ENCODE measurements at regions not wholly inside any gene's neighbourhood (a gene's known extent, or its start where the extent isn't known, plus 50 kb on each side); places are given as distances from the start of the nearest gene placed in this dataset.

- DNase-seq (ENCODE audit: insufficient read length, low spot score) (no peak), FAIRE-seq (no peak)
- TF ChIP-seq POLR2A (IDR thresholded peaks at IDR 0.05; ENCODE audit: low read depth, low read length) = no peak
These were observed 72.8 kb upstream of the MC4R start for GRCh38 chr18:60445341-60445740.

DNA sequence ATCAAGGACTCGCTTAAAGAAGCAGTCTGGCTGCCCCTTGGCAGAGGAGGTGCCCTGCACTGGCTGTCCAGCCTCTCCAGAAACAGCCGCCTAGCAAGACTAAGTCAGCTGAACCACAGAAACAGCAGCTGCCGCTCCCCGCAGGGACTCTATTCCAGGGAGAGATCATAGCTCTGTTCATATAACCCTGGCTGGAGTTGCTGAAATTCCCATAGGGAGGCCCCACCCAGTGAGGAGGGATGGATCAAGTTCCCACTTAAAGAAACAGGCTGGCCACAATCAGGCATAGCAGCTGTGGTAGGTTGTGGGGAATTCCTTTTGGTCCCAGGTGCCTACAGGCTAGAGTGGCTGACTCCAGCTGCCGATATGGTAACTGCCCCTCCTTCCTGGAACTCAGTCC, 74.2 kb upstream of the MC4R start:
- FAIRE-seq (no peak), DNase-seq (ENCODE audit: insufficient read length, low spot score) (no peak)
- TF ChIP-seq POLR2A (IDR thresholded peaks at IDR 0.05; ENCODE audit: low read depth, low read length) = no peak

GRCh38 chr18:60448487-60449267, 76.1 kb upstream of the MC4R start:
- DNase-seq (ENCODE audit: insufficient read length, low spot score) (no peak), FAIRE-seq (no peak)
- no peak for TF ChIP-seq POLR2A (IDR thresholded peaks at IDR 0.05; ENCODE audit: low read depth, low read length)

GRCh38 chr18:60452421-60452820, 79.8 kb upstream of the MC4R start:
- no peak for DNase-seq (ENCODE audit: insufficient read length, low spot score)

DNA sequence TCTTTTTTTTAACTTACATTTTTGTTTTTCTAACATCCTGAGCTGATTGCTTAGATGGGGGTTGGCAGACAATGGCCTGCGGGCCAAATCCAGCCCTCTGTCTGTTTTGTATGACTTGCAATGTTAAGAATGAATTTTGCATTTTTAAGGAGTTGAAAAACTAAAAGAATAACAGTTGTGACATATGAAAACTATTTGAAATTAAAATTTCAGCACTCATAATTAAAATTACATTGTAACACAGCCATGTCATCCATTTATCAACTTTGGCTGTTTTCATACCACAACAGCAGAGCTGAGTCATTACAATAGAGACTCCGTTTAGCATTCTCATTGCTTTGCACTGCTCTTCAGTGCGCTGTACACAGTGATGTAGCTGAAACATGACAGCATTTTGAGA, 94.1 kb upstream of the MC4R start:
- FAIRE-seq (no peak), DNase-seq (ENCODE audit: insufficient read length, low spot score) (no peak)
- no peak for TF ChIP-seq POLR2A (IDR thresholded peaks at IDR 0.05; ENCODE audit: low read depth, low read length)

More at GRCh38 chr18:60452421-60452820, 79.8 kb upstream of the MC4R start:
- TF ChIP-seq POLR2A (IDR thresholded peaks at IDR 0.05; ENCODE audit: low read depth, low read length) = no peak
- FAIRE-seq = no peak

GRCh38 chr18:60469387-60470100, 97.0 kb upstream of the MC4R start:
- no peak for TF ChIP-seq POLR2A (IDR thresholded peaks at IDR 0.05; ENCODE audit: low read depth, low read length)
- no peak for DNase-seq (ENCODE audit: insufficient read length, low spot score)
- FAIRE-seq = no peak

GRCh38 chr18:60471652-60472051, 99.1 kb upstream of the MC4R start:
- DNase-seq (ENCODE audit: insufficient read length, low spot score) = no peak
- no peak for FAIRE-seq
- no peak for TF ChIP-seq POLR2A (IDR thresholded peaks at IDR 0.05; ENCODE audit: low read depth, low read length)

DNA sequence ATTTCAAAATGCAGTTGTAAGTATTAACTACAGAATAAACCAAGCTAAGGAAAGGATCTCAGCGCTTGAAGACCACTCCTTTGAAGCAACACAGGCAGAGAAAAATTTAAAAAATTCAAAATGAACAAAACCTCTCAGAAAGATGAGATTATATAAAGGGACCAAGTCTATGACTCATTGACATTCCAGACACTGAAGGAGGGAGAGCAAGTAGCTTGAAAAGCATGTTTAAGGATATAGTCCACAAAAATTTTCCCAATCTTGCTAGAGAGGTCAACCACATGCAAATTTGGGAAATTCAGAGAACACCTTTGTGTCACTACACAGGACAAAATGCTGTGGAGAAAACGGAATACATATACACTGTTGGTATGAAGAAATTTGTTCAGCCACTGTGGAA, 112.6 kb upstream of the MC4R start:
- FAIRE-seq (no peak), DNase-seq (ENCODE audit: insufficient read length, low spot score) (no peak)
- no peak for TF ChIP-seq POLR2A (IDR thresholded peaks at IDR 0.05; ENCODE audit: low read depth, low read length)

DNA sequence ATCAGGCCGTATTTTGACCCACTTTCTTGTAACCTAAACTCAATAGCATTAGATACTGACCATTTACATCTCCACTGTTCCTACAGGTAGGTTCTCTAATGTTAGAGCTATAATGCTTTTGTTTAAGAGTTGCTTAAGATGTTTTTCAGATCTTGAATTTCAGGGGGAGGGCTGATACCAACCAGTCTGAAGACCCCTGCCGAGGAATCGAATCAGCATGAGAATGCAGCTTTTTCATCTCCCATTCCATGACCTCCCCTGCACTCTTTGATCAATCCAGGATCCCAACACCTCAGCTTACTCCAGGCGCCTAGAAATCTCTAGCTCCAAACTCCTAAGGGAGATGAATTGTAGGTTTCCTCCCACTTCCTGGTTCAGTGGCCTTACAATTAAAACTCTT, 120.5 kb upstream of the MC4R start:
- DNase-seq (ENCODE audit: insufficient read length, low spot score) (no peak), FAIRE-seq (no peak)

GRCh38 chr18:60499675-60500074, 127.1 kb upstream of the MC4R start:
- TF ChIP-seq POLR2A (IDR thresholded peaks at IDR 0.05; ENCODE audit: low read depth, low read length) = no peak
- DNase-seq (ENCODE audit: insufficient read length, low spot score) (no peak), FAIRE-seq (no peak)

More for the DNA sequence above, 120.5 kb upstream of the MC4R start:
- no peak for TF ChIP-seq POLR2A (IDR thresholded peaks at IDR 0.05; ENCODE audit: low read depth, low read length)

GRCh38 chr18:60500960-60501359, 128.4 kb upstream of the MC4R start:
- no peak for TF ChIP-seq POLR2A (IDR thresholded peaks at IDR 0.05; ENCODE audit: low read depth, low read length)
- DNase-seq (ENCODE audit: insufficient read length, low spot score) = no peak
- no peak for FAIRE-seq

DNA sequence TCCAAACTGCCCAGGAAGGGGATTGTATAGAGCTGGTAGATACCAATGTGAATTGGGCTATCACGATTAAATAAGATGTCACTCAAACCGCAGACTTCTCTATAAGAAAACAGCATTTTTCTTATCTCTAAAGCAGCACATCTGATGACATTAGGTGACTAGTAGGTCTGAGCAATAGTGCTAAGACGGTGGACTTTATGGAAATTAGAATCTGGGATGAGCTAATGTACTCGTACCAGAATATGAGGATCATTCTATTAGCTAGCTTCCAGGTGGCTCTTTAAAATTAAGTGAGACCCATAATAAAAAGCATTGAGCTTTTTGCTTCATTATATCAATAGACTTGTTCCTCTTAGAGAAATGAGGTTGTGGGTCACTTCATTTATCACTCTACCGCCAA, 130.0 kb upstream of the MC4R start:
- no peak for FAIRE-seq
- no peak for TF ChIP-seq POLR2A (IDR thresholded peaks at IDR 0.05; ENCODE audit: low read depth, low read length)

DNA sequence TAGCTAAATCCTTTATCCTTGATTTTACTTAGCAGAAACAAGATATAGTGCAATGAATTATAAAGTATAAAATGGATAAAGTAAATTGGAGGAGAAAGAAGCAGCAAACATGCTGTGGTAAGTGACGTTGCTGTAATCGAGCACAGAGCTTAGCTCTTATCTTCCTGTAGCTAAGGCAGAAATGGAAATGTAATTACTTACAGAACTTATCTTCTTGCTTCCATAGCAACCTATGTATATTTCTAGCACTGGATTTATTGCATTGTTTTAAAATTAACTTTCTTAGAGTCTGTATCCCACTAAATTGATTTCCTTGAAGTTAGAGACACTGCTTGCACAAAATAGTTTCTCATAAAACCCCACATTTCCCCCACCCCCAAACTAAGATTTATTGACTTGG, 130.6 kb upstream of the MC4R start:
- FAIRE-seq = no peak

More for the DNA sequence above, 130.0 kb upstream of the MC4R start:
- DNase-seq (ENCODE audit: insufficient read length, low spot score) = no peak

DNA sequence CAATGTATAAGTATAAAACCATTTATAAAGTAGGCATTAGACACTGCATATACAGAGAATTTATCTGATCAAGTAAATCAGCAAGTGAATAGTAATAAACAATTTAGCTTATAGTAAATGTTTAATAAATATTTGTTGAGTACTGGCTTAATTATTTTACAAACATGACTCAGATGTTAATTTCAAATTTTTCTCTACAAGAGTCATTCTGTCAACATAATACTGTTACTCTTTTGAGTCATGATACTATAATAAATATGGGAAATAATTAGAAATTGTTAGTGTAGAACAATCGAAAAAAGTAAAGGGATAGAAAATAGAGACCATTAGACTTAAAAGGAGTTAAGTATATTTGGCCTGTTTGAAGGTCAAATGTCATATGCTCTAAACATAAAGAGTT, 133.6 kb upstream of the MC4R start:
- no peak for FAIRE-seq

More for the DNA sequence above, 130.6 kb upstream of the MC4R start:
- no peak for TF ChIP-seq POLR2A (IDR thresholded peaks at IDR 0.05; ENCODE audit: low read depth, low read length)
- no peak for DNase-seq (ENCODE audit: insufficient read length, low spot score)

DNA sequence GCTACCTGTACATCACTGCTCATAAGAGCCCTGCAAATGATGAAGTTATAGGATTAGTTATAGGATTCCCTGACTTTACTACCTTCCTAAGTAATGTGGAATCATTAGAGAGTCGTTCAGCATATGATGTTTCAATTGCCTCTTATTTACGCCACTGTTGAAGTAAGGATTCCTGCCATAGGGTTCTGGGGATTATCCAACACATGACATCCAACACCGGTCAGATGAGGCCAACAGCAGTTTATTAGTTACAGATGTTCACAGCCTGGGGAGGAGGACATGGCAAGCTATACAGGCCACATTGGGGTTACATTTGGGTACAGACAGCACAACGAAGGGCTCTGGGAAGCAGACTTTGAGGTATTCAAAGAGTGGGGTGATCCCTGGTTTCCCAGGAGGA, 134.1 kb upstream of the MC4R start:
- FAIRE-seq (no peak), DNase-seq (ENCODE audit: insufficient read length, low spot score) (no peak)
- TF ChIP-seq POLR2A (IDR thresholded peaks at IDR 0.05; ENCODE audit: low read depth, low read length) = no peak

More for the DNA sequence above, 133.6 kb upstream of the MC4R start:
- no peak for TF ChIP-seq POLR2A (IDR thresholded peaks at IDR 0.05; ENCODE audit: low read depth, low read length)
- no peak for DNase-seq (ENCODE audit: insufficient read length, low spot score)
